ENCODE measurements at regions not wholly inside any gene's neighbourhood (a gene's known extent, or its start where the extent isn't known, plus 50 kb on each side); places are given as distances from the start of the nearest gene placed in this dataset.

DNA sequence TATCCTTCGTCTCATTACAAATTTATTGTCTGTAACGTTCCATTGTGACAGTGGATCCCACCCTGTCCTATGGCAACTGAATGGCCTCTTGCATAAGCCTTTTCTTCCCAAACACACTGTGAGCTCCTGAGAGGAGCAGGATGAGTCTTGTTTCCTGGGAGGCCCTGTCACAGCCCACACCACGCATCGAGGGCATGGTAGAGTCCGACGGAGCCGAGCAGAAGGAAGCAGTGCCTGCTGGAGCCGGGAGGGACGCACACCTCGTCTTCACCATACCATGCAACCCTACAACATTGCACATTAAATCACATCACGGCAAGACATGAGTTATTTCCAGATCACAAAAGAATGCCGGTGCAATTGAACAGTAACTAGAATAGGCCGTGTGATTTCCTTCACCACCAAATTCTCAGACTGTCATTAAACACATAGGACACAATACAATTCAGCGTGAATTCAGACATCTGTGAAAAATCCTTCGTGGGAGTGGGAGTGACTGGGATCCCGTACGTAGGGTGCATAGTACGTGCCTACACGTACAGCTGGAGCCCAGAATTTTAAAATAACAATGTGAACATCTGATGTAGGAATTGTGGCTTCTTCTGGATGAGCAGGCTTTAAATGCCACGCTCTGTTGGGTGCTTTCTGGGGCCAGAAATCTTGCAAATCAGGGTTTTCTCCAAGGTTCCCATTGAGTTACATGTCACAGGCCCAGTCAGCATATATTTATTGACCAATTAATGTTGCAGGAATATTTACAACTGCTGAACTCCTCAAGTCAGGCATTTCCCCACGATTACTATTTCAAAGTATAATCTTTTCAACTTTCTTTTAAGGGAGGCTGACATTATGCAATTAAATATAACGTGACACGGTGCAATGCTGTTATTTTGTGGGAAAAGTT lies 201.8 kb downstream of the TTLL2 start:
- no peaks in the 10 kb centered on the region for H3K36me3 Mint-ChIP-seq
- no peak overlapping the region for H3K27ac Mint-ChIP-seq
- TF ChIP-seq, protein P1, sequence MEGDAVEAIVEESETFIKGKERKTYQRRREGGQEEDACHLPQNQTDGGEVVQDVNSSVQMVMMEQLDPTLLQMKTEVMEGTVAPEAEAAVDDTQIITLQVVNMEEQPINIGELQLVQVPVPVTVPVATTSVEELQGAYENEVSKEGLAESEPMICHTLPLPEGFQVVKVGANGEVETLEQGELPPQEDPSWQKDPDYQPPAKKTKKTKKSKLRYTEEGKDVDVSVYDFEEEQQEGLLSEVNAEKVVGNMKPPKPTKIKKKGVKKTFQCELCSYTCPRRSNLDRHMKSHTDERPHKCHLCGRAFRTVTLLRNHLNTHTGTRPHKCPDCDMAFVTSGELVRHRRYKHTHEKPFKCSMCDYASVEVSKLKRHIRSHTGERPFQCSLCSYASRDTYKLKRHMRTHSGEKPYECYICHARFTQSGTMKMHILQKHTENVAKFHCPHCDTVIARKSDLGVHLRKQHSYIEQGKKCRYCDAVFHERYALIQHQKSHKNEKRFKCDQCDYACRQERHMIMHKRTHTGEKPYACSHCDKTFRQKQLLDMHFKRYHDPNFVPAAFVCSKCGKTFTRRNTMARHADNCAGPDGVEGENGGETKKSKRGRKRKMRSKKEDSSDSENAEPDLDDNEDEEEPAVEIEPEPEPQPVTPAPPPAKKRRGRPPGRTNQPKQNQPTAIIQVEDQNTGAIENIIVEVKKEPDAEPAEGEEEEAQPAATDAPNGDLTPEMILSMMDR (conservative IDR thresholded peaks at IDR 0.05): no peak
- H3K4me3 Mint-ChIP-seq: no peak overlapping the region
- no peak for DNase-seq (ENCODE audit: extremely low spot score, unreplicated experiment)
- H3K9me3 Mint-ChIP-seq: no peaks in the 10 kb centered on the region
- H3K27me3 Mint-ChIP-seq: peaks cover 16% of the 10 kb centered on the region
- H3K4me1 Mint-ChIP-seq (ENCODE audit: unreplicated experiment): peaks cover 4% of the 10 kb centered on the region

DNA sequence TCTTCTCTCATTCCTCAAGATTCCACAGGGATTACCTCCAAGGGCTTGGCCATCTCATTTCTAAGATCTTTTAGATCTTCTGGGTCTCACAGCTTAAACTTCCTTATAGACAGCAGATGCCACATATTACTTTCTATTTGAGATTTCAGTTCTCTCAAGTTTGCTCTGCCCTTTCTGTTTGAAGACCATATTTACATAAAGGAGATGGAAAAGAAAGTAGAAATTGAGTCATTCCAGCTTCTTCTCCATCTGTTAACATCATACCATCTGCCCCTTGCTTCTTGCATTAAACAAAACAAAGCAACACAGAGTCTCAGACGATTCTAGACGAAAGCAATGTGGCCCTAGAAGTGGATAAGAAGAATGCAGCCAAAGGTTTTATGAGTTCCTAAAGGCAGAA lies 203.4 kb downstream of the TTLL2 start:
- no peak for DNase-seq (ENCODE audit: extremely low spot score, unreplicated experiment)
- Mint-ChIP-seq H3K4me3 (no peak overlapping the region), H3K27ac (no peak overlapping the region), H3K9me3 (no peaks in the 10 kb centered on the region), H3K4me1 (ENCODE audit: unreplicated experiment) (peaks cover 15% of the 10 kb centered on the region), H3K27me3 (peaks cover 10% of the 10 kb centered on the region), H3K36me3 (no peaks in the 10 kb centered on the region)
- TF ChIP-seq, protein P1 (conservative IDR thresholded peaks at IDR 0.05): no peak

GRCh38 chr6:167528976-167529375 lies 204.1 kb downstream of the TTLL2 start:
- Mint-ChIP-seq H3K9me3 (no peaks in the 10 kb centered on the region), H3K4me3 (no peak overlapping the region), H3K27me3 (peaks cover 8% of the 10 kb centered on the region), H3K4me1 (ENCODE audit: unreplicated experiment) (peaks cover 17% of the 10 kb centered on the region), H3K36me3 (no peaks in the 10 kb centered on the region), H3K27ac (no peak overlapping the region)
- DNase-seq (ENCODE audit: extremely low spot score, unreplicated experiment): no peak
- TF ChIP-seq, protein P1 (conservative IDR thresholded peaks at IDR 0.05): no peak

DNA sequence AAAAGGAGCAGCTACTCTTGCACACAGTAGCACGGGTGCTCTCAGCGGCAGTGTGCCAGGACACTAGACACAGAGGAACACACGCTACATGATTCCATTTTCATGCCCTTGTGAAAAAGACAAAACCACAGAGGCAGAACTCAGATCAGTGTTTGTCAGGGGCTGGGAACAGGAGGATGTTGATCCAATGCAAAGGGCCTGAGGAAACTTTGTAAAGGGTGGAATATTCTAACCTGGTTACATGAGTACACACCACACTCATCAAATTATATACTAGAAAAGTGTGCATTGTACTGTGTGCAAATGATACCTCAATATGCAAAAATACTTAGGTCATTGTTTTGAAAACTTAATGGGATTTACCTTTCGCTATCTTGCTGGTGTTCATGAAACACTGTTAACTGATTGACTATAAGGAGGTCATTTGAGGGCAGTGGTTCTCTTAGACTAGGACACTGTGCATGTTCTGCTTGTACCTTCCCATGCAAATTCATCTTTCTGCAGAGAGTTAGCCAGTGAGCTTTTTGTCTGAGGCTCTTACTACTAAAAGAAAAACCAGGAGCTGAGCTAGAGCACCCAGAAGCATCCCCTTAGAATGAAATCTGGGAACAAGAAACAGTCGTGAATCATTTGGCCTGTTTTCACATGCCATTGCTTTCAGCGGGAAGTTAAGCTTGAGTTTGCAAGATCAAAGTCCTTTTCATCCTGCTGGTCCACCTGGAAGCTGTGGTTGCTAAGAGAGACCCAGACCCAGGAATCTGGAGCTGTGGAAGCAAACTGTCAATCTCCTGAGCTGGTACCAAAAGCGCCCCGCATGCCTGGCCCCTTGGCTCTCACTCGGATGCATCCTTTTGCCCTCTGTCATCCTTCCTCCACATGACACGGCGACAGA lies 204.8 kb downstream of the TTLL2 start:
- Mint-ChIP-seq H3K4me1 (ENCODE audit: unreplicated experiment) (peaks cover 17% of the 10 kb centered on the region), H3K27ac (no peak overlapping the region), H3K4me3 (no peak overlapping the region), H3K9me3 (no peaks in the 10 kb centered on the region), H3K36me3 (no peaks in the 10 kb centered on the region), H3K27me3 (peaks cover 7% of the 10 kb centered on the region)
- no peak for DNase-seq (ENCODE audit: extremely low spot score, unreplicated experiment)
- TF ChIP-seq, protein P1 (conservative IDR thresholded peaks at IDR 0.05): no peak

GRCh38 chr6:167530951-167531350 lies 206.1 kb downstream of the TTLL2 start:
- Mint-ChIP-seq H3K4me1 (ENCODE audit: unreplicated experiment) (peaks cover 17% of the 10 kb centered on the region), H3K36me3 (no peaks in the 10 kb centered on the region), H3K9me3 (no peaks in the 10 kb centered on the region), H3K4me3 (no peak overlapping the region), H3K27ac (no peak overlapping the region), H3K27me3 (no peaks in the 10 kb centered on the region)
- TF ChIP-seq, protein P1 (conservative IDR thresholded peaks at IDR 0.05): no peak
- no peak for DNase-seq (ENCODE audit: extremely low spot score, unreplicated experiment)
